A673 (cell line): ENCODE measurements at regions not wholly inside any gene's neighbourhood (a gene's known extent, or its start where the extent isn't known, plus 50 kb on each side); places are given as distances from the start of the nearest gene placed in this dataset.

Source experiments
- BruUV-seq: library from RNA; stranded (reverse); fragments of 400-500 nt; replicated peaks from 2 replicates; lab custom pipeline; 2021; lab: Mats Ljungman, UMichigan
- CTCF ChIA-PET: fragments of 300-600 bp; sonication (Branson Sonifier 250); formaldehyde crosslinking; loops from one replicate; lab custom pipeline; 2022; ENCODE audit warnings: antibody characterized with exemption; lab: Charles Lee
- POLR2A ChIA-PET: fragments of 300-600 bp; sonication (Branson Sonifier 250); formaldehyde crosslinking; loops from one replicate; lab custom pipeline; 2022; ENCODE audit warnings: antibody characterized with exemption; ENCODE audit not compliant: low non-redundant PET; lab: Charles Lee
- DNase-seq: peaks from one replicate; pipeline ENCODE4 v3.0.0-alpha.2; 2015; ENCODE audit warnings: low spot score
- H3K27ac ChIP-seq: fragments of 200-600 bp; sonication (generic); 2 replicates; pipeline ENCODE4 v1.5.1; 2016; ENCODE audit warnings: mixed run types, low read depth, mild to moderate bottlenecking, mixed read lengths, antibody characterized with exemption, low read length; ENCODE audit not compliant: poor library complexity, severe bottlenecking
- H3K27me3 ChIP-seq: fragments of 200-600 bp; sonication (generic); replicated peaks from 2 replicates; pipeline ENCODE4 v1.6.1; 2017; ENCODE audit warnings: mixed run types, low read depth, mild to moderate bottlenecking, mixed read lengths, antibody characterized with exemption, low read length; ENCODE audit not compliant: insufficient read depth, poor library complexity
- H3K36me3 ChIP-seq: fragments of 200-600 bp; sonication (generic); 2 replicates; pipeline ENCODE4 v1.6.1; 2016; ENCODE audit warnings: mixed run types, mild to moderate bottlenecking, mixed read lengths, antibody characterized with exemption, low read length; ENCODE audit not compliant: insufficient read depth, poor library complexity, severe bottlenecking
- H3K4me1 ChIP-seq: fragments of 200-600 bp; sonication (generic); 2 replicates; pipeline ENCODE4 v1.6.1; 2017; ENCODE audit warnings: mixed run types, mild to moderate bottlenecking, mixed read lengths, antibody characterized with exemption, low read length; ENCODE audit not compliant: insufficient read depth, poor library complexity, severe bottlenecking
- H3K4me3 ChIP-seq: fragments of 200-600 bp; sonication (generic); 2 replicates; pipeline ENCODE4 v1.5.1; 2016; ENCODE audit warnings: low read depth, mixed run types, mild to moderate bottlenecking, mixed read lengths, low read length; ENCODE audit not compliant: poor library complexity, severe bottlenecking
- H3K9me3 ChIP-seq: fragments of 200-600 bp; sonication (generic); 2 replicates; pipeline ENCODE4 v1.6.1; 2016; ENCODE audit warnings: mixed run types, low read depth, mild to moderate bottlenecking, mixed read lengths, antibody characterized with exemption, low read length; ENCODE audit not compliant: poor library complexity, severe bottlenecking
- CTCF ChIP-seq: fragments of 300-800, 200-600 bp; sonication (generic); conservative IDR thresholded peaks from 2 replicates; pipeline ENCODE4 v1.5.1; 2017; ENCODE audit warnings: low read depth, mild to moderate bottlenecking, antibody characterized with exemption, low read length, moderate library complexity, mixed read lengths
- EZH2 ChIP-seq: fragments of 200-600 bp; sonication (generic); IDR thresholded peaks from 2 replicates; pipeline ENCODE4 v1.6.1; 2017; ENCODE audit warnings: borderline replicate concordance, low read depth, mild to moderate bottlenecking, mixed read lengths, antibody characterized with exemption, low read length; ENCODE audit not compliant: poor library complexity, severe bottlenecking
- intact Hi-C: fragments of 100-400 bp; cut with micrococcal nuclease; formaldehyde crosslinking; loops from one replicate; pipeline ENCODE4 v1.10.0; 2022; ENCODE audit not compliant: unreplicated experiment

- BruUV-seq, result no TSS peak
- no peaks in the 10 kb centered on the region for H3K36me3 ChIP-seq
- H3K9me3 ChIP-seq, result no peaks in the 10 kb centered on the region
- ChIA-PET CTCF (interaction anchor here (0.6 kb wide), 1 partner anchor 666 kb away, joined by 3 read pairs; no protein-coding TSS in a partner anchor), POLR2A (no interaction called here)
- peaks cover 5% of the 10 kb centered on the region for H3K27me3 ChIP-seq
- TF ChIP-seq CTCF (no peak), EZH2 (no peak)
- H3K4me3 ChIP-seq, result no peak overlapping the region
- H3K4me1 ChIP-seq, result no peaks in the 10 kb centered on the region
- H3K27ac ChIP-seq, result no peak overlapping the region
- intact Hi-C loops, result no loop called here
- DNase-seq, result no peak
These were observed 300.1 kb downstream of the TLE3 start for GRCh38 chr15:69797615-69798014.

- no peak overlapping the region for H3K27ac ChIP-seq
- TF ChIP-seq EZH2 (no peak), CTCF (no peak)
- CTCF ChIA-PET, result no interaction called here
- no peaks in the 10 kb centered on the region for H3K9me3 ChIP-seq
- H3K4me1 ChIP-seq, result no peaks in the 10 kb centered on the region
- intact Hi-C loops, result no loop called here
- H3K27me3 ChIP-seq, result peaks cover 5% of the 10 kb centered on the region
- POLR2A ChIA-PET, result no interaction called here
- H3K4me3 ChIP-seq, result no peak overlapping the region
- no peak for DNase-seq
- no peaks in the 10 kb centered on the region for H3K36me3 ChIP-seq
- BruUV-seq, result no TSS peak
These were observed 299.1 kb downstream of the TLE3 start for GRCh38 chr15:69798481-69799250.

GRCh38 chr15:69801144-69801543, 296.6 kb downstream of the TLE3 start:
- Histone ChIP-seq H3K27ac (no peak overlapping the region), H3K9me3 (no peaks in the 10 kb centered on the region), H3K4me1 (no peaks in the 10 kb centered on the region), H3K36me3 (no peaks in the 10 kb centered on the region), H3K4me3 (no peak overlapping the region), H3K27me3 (peaks cover 5% of the 10 kb centered on the region)
- TF ChIP-seq CTCF, result no peak
- no peak for TF ChIP-seq EZH2
- ChIA-PET CTCF (no interaction called here), POLR2A (no interaction called here)
- intact Hi-C loops, result no loop called here
- DNase-seq, result no peak
- BruUV-seq, result no TSS peak
